GM18519 (cell line): ENCODE measurements at regions not wholly inside any gene's neighbourhood (a gene's known extent, or its start where the extent isn't known, plus 50 kb on each side); places are given as distances from the start of the nearest gene placed in this dataset.
"Not testable (repeated sequence)": the region's sequence is repeated elsewhere in the genome, so short reads cannot be mapped to it uniquely, and the experiment has no call there.

Source experiments
- ATAC-seq: cut with Tn5 transposase; IDR thresholded peaks from one replicate; pipeline ENCODE4 v1.9.1; 2021; ENCODE audit warnings: mild to moderate bottlenecking, moderate library complexity; ENCODE audit not compliant: unreplicated experiment, low FRiP score

- no peak for ATAC-seq
Measured at GRCh38 chr3:10653866-10654611, 148.7 kb upstream of the ATP2B2 start.

DNA sequence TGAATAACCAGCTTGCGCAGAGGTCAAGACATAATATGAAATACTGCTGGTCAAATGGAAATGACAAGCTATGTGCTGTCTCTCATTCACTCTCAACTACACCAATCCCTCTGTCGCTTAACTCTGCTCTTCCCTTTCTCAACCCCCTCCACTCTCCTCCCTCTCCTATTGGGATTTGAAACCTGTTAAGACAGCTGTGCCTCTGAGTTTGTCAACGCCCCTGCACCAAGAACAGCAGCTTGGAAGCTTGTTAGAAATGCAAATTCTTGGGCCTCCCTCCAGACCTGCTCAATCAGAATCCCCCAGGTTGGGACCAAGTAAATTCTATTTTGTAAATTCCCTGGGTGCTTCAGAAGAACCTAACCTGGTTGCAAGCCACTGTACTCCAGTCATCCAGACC is 149.7 kb upstream of the ATP2B2 start:
- no peak for ATAC-seq

- not testable (repeated sequence) for ATAC-seq
Measured at GRCh38 chr3:10657339-10657738, 152.0 kb upstream of the ATP2B2 start.

DNA sequence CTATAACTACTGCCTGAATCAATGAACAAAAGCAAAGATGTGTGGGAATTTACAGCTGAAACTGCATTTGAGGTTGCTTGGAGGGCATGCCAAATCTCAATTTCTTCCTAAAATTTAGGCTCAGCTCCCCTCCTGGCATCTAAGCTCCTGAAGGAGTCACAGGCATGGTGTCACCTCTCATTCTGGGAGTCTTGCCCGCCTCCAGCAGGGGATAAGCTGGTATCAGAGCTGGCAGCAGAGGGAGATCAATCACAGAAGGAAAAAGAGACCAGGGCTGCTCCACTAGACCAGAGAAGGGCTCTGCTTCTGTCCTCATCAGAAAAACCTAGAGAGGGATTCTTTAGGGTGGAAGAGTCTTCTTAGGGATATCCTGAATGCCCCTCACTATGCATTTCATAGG is 150.4 kb upstream of the SLC6A11 start:
- ATAC-seq, result no peak

DNA sequence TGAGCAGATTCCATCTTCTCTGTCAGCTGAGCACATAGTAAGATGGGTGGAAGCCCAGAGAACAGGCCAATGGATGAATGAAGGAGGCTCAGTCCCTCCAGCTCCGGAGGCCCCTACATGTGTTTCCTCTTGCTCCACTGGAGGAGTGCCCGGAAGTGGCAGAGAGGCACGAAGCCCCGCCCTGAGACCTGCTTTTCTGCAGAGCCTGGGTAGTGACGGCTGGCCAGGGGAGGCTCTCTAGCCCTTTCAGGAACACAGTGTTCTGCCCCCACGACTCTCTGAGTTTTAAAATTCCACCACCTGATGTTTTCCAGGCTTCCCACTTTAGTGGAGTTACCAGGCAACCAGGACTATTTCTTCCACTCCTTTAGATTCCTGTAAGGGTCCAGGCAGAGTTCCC is 149.4 kb upstream of the SLC6A11 start:
- ATAC-seq, result no peak

GRCh38 chr3:10667269-10667668 is 148.8 kb upstream of the SLC6A11 start:
- ATAC-seq, result no peak

DNA sequence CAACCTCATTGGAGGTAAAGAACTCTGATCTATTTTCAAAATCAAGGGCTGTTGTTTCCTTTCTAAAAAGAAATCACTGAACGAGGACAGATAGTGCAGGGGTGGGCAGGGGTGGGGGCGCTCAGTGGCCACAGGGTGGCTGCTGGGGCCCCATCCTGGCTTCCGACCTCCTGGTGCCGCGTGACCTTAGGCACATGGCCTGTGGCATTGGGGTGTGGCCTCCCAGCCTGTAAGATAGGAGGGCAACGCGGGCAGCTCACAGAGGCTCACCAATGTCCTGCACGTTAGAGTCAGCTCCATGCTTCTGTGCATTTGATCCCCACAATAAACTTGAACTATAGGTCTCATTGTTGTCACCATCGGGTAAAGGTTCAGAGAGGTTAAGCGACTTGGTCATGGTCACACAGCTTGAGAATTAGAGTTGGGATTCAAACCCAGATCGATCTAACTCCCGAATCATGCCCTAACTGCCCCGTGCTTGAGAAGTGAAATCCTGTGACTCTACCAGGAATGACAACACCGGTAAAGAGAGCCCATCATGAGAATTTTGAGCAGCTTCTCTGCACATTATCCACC is 148.0 kb upstream of the SLC6A11 start:
- ATAC-seq, result no peak

DNA sequence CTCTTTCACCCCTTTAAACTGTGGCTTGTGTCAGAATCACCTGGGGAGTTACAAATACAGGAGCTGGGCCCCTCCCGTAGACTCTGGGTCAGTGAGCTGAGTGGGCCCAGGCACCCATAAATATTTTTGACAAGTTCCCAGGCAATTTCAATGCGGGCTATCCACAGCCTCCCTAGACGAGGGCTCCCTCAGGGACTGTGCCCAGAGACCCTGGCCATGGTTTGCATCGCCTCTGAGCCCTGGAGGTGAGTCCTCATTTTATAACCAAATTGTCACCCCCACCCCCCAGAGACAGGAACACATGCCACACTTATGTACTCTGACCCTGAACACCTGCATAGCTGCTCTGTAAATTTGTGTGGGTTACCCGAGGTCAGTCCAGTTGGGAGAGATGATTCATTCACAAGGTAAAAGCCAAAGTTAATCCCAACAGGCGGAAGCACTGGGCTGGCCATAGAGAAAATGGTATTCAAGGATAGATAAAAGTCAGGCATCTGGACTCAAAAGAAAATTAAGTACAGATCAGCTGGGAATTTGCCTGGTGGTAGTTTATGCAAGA is 146.5 kb upstream of the SLC6A11 start:
- no peak for ATAC-seq

- no peak for ATAC-seq
Measured at GRCh38 chr3:10672422-10672821, 143.6 kb upstream of the SLC6A11 start.

- no peak for ATAC-seq
Measured at GRCh38 chr3:10674578-10674977, 141.4 kb upstream of the SLC6A11 start.

GRCh38 chr3:10676905-10677304 is 139.1 kb upstream of the SLC6A11 start:
- ATAC-seq, result no peak

GRCh38 chr3:10678796-10679376 is 137.1 kb upstream of the SLC6A11 start:
- ATAC-seq, result no peak

DNA sequence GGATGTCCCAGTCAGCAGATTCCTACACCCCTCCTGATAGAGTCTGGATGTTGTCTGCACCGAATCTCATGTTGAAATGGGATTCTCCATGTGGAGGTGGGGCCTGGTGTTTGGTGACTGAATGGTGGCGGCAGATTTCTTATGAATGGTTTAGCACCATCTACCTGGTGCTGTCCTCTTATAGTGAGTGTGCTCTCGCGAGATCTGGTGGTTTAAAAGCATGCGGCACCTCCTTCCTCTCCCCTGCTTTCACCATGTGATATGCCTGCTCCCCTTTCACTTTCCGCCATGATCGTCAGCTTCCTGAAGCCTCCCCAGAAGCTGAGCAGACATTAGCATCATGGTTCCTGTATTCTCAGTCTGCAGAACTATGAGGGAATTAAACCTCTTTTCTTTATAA is 135.2 kb upstream of the SLC6A11 start:
- ATAC-seq, result no peak

DNA sequence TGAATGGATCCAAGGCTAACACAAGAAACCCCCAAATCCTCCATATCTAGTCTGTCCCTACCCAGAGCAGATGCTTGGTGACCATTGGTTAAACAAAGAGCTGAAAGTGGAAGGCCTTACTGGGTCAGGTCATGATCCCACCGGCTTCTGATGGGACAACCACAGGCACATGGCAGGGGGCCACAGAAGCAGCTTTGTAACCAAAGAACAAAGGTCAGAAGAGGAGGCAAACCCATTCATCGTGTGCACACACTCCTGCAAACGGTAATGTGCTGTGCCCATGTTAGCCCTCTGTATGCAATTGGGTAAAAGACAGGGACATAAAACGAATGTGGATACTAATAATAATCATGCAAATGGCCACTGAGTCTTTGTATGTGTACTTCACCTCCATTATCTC is 133.3 kb upstream of the SLC6A11 start:
- no peak for ATAC-seq

- no peak for ATAC-seq
Measured at GRCh38 chr3:10683106-10683505, 132.9 kb upstream of the SLC6A11 start.

DNA sequence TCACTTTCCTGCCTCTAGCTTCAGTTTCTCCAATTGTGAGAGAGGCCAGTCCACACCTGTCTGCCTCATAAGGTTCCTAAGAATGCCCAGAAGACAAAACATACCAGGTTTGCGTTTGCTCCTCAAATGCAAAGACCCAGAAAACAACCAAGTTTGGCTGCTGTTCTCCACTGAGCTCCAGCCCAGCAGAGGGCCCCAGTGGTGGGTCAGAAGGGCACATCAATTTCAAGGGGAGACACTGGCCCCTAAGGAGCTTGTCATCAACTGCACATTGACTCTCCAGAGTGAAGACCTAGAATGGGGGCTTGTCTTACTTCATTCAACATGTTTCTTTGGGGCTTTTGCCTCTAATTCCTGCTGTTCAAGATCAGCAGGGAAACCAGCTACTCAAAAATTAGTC is 127.9 kb upstream of the SLC6A11 start:
- no peak for ATAC-seq

DNA sequence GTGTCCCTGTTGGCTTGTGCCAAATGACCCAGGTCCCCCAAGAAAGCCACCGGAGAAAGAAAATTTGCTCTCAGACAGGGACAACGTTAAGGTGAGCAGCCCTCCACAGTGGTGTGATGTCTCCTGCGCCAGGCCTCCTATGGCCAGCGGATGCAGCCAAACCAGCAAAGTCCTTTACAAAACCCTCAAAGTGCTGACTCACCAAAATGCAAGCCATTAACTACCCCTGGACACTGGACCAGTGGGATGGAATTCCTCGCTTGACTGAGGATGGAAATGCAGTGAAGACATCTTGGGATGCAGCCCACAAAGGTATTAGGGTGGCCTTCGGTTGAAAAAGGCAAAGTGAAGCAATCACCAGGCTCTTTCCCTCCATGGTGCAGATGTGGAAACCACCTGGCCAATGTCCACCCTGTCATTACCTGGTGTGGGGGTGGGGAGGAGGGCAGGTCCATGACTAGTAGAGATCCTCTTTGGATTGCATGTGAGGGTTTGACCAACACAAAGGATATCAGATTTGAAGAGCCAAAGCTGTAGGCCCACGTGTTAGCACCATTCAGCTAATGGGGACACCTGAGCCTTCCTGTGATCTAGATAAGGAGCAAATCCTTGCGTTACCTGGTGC is 127.4 kb upstream of the SLC6A11 start:
- no peak for ATAC-seq

- no peak for ATAC-seq
Measured at GRCh38 chr3:10692039-10692622, 123.9 kb upstream of the SLC6A11 start.

DNA sequence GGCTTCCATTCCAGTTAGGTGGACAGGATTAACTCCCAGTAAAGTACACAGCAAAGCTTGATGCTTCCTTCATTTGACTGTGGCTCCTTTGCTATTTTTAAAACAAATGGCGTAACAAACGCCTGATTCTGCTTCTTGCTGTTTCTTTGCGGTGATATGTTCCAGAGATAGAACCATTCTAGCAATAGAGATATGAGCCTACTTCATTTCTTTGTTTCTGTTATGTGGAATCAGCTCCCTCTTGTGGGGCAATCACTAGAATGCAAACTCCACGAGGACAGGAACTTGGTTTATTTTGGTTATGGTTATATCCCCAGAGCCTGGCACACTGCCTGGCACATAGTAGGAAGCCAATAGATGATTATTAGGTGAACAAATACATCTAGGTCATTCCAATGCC is 122.6 kb upstream of the SLC6A11 start:
- ATAC-seq, result no peak

DNA sequence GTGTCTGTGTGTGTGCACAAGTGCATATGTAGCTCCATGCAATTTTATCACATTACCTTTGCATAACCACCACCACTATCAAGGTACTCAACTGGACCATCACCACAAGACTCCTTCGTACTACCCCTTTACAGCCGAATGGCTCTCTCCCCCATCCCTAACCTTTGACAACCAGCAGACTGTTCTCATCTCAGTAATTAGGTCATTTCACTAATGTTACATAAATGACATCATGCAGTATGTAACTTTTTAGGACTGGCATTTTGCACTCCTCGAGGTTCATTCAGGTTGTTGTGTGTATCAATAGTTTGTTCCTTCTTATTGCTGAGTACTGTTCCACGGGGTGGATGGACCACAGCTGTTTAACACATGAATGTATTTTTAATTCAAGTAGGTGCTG is 121.8 kb upstream of the SLC6A11 start:
- no peak for ATAC-seq

GRCh38 chr3:10695186-10695585 is 120.8 kb upstream of the SLC6A11 start:
- not testable (repeated sequence) for ATAC-seq
